Liver (tissue), 3 donors: ENCODE measurements at regions not wholly inside any gene's neighbourhood (a gene's known extent, or its start where the extent isn't known, plus 50 kb on each side); places are given as distances from the start of the nearest gene placed in this dataset.

ENCODE experiments used
- EGR1 ChIP-seq, 2 donors: IDR thresholded peaks; 2 replicates each; pipeline ENCODE4 v1.6.1; 2016 to 2018; ENCODE audit warnings: antibody characterized with exemption in 2 of 2, low read depth in 2 of 2
- FOXA1 ChIP-seq: IDR thresholded peaks from 2 replicates; pipeline ENCODE4 v1.6.1; 2016; ENCODE audit warnings: antibody characterized with exemption
- FOXA2 ChIP-seq: IDR thresholded peaks from 2 replicates; pipeline ENCODE4 v1.6.1; 2016; ENCODE audit warnings: antibody characterized with exemption
- NR2F2 ChIP-seq: IDR thresholded peaks from 2 replicates; pipeline ENCODE4 v1.6.1; 2016; ENCODE audit warnings: antibody characterized with exemption
- RAD21 ChIP-seq, 2 donors: IDR thresholded peaks; 2 replicates each; pipeline ENCODE4 v1.6.1; 2016; ENCODE audit warnings: antibody characterized with exemption in 2 of 2, mild to moderate bottlenecking in 2 of 2
- SP1 ChIP-seq: IDR thresholded peaks from 2 replicates; pipeline ENCODE4 v1.6.1; 2018; ENCODE audit warnings: antibody characterized with exemption, mild to moderate bottlenecking
- TAF1 ChIP-seq: conservative IDR thresholded peaks from 2 replicates; pipeline ENCODE4 v1.6.1; 2016; ENCODE audit warnings: antibody characterized with exemption, mild to moderate bottlenecking
- YY1 ChIP-seq: IDR thresholded peaks from 2 replicates; pipeline ENCODE4 v1.6.1; 2016; ENCODE audit warnings: antibody characterized with exemption, mild to moderate bottlenecking
- TF ChIP-seq, protein P1 (sequence below): fragments of 150-350 bp; IDR thresholded peaks from 2 replicates; pipeline ENCODE4 v1.5.1; 2017; ENCODE audit warnings: improper control_type of control experiment, low read depth, low read length; ENCODE audit not compliant: missing input control
- TF ChIP-seq, protein P2 (sequence below): IDR thresholded peaks from 2 replicates; pipeline ENCODE4 v1.6.1; 2016; ENCODE audit warnings: antibody characterized with exemption, mild to moderate bottlenecking
- TF ChIP-seq, protein P3 (sequence below): IDR thresholded peaks from 2 replicates; pipeline ENCODE4 v1.6.1; 2016; ENCODE audit warnings: antibody characterized with exemption
- TF ChIP-seq, protein P4 (sequence below): IDR thresholded peaks from 2 replicates; pipeline ENCODE4 v1.6.1; 2016; ENCODE audit warnings: antibody characterized with exemption
- donor health status: healthy.
- donor health status: healthy.

DNA sequence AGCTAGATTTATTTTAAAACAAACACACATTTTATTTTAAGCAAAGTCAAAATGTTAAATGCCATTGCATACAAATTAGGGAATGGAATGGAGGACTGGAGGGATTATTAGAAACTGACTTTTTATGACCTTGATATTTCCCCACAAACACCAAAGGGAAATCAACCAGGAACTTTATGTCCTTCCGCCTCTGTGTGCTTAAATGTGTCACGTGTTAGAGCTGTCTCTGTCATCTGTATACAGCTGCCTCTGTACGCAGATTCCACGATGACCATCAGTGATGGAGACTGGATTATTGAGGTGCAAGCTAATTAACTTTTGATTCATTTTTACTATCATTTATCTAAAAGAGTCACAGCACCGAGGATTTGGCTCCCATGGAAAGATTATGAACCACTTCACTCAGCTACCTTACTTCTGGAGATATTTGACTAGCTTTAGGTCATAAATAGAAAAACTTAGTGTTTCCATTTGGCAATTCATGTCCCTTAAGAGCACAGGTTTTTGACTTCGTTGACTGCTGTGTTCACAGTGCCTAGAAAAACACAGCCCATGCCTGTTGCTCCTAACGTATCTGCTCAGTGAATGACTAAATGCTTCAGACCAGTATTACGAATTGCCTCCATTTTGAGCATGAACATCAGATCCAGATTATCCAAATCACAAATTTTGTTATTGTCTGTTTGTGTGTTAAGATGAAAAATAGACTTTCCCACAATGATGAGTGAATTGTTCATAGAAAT is 1048.1 kb downstream of the MCTP2 start:
- TF ChIP-seq, protein P1, sequence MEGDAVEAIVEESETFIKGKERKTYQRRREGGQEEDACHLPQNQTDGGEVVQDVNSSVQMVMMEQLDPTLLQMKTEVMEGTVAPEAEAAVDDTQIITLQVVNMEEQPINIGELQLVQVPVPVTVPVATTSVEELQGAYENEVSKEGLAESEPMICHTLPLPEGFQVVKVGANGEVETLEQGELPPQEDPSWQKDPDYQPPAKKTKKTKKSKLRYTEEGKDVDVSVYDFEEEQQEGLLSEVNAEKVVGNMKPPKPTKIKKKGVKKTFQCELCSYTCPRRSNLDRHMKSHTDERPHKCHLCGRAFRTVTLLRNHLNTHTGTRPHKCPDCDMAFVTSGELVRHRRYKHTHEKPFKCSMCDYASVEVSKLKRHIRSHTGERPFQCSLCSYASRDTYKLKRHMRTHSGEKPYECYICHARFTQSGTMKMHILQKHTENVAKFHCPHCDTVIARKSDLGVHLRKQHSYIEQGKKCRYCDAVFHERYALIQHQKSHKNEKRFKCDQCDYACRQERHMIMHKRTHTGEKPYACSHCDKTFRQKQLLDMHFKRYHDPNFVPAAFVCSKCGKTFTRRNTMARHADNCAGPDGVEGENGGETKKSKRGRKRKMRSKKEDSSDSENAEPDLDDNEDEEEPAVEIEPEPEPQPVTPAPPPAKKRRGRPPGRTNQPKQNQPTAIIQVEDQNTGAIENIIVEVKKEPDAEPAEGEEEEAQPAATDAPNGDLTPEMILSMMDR = no peak
- TF ChIP-seq, protein P2, sequence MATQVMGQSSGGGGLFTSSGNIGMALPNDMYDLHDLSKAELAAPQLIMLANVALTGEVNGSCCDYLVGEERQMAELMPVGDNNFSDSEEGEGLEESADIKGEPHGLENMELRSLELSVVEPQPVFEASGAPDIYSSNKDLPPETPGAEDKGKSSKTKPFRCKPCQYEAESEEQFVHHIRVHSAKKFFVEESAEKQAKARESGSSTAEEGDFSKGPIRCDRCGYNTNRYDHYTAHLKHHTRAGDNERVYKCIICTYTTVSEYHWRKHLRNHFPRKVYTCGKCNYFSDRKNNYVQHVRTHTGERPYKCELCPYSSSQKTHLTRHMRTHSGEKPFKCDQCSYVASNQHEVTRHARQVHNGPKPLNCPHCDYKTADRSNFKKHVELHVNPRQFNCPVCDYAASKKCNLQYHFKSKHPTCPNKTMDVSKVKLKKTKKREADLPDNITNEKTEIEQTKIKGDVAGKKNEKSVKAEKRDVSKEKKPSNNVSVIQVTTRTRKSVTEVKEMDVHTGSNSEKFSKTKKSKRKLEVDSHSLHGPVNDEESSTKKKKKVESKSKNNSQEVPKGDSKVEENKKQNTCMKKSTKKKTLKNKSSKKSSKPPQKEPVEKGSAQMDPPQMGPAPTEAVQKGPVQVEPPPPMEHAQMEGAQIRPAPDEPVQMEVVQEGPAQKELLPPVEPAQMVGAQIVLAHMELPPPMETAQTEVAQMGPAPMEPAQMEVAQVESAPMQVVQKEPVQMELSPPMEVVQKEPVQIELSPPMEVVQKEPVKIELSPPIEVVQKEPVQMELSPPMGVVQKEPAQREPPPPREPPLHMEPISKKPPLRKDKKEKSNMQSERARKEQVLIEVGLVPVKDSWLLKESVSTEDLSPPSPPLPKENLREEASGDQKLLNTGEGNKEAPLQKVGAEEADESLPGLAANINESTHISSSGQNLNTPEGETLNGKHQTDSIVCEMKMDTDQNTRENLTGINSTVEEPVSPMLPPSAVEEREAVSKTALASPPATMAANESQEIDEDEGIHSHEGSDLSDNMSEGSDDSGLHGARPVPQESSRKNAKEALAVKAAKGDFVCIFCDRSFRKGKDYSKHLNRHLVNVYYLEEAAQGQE = no peak
- no peak for TF ChIP-seq TAF1
- TF ChIP-seq, protein P3, sequence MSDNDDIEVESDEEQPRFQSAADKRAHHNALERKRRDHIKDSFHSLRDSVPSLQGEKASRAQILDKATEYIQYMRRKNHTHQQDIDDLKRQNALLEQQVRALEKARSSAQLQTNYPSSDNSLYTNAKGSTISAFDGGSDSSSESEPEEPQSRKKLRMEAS = no peak
- TF ChIP-seq NR2F2 = no peak
- TF ChIP-seq EGR1 (IDR thresholded peaks at IDR 0.05; ENCODE audit: low read depth in 2 of 2) = no peak
- no peak for TF ChIP-seq SP1
- TF ChIP-seq, protein P4, sequence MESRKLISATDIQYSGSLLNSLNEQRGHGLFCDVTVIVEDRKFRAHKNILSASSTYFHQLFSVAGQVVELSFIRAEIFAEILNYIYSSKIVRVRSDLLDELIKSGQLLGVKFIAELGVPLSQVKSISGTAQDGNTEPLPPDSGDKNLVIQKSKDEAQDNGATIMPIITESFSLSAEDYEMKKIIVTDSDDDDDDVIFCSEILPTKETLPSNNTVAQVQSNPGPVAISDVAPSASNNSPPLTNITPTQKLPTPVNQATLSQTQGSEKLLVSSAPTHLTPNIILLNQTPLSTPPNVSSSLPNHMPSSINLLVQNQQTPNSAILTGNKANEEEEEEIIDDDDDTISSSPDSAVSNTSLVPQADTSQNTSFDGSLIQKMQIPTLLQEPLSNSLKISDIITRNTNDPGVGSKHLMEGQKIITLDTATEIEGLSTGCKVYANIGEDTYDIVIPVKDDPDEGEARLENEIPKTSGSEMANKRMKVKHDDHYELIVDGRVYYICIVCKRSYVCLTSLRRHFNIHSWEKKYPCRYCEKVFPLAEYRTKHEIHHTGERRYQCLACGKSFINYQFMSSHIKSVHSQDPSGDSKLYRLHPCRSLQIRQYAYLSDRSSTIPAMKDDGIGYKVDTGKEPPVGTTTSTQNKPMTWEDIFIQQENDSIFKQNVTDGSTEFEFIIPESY = no peak
- no peak for TF ChIP-seq YY1
- TF ChIP-seq FOXA2 = no peak
- no peak for TF ChIP-seq FOXA1
- no peak for TF ChIP-seq RAD21 (IDR thresholded peaks at IDR 0.05)
